ENCODE measurements at regions not wholly inside any gene's neighbourhood (a gene's known extent, or its start where the extent isn't known, plus 50 kb on each side); places are given as distances from the start of the nearest gene placed in this dataset.

- no peaks in the 10 kb centered on the region for H3K9me3 ChIP-seq
- peaks cover 0 to 7% (median 0%) of the 10 kb centered on the region in 4 donors for H3K27me3 ChIP-seq
- DNase-seq = no peak
- no peak overlapping the region for H3K4me3 ChIP-seq
- no peaks in the 10 kb centered on the region for H3K36me3 ChIP-seq
- no peak for TF ChIP-seq CTCF (IDR thresholded peaks at IDR 0.05)
- no peak for TF ChIP-seq POLR2A (IDR thresholded peaks at IDR 0.05)
- H3K4me1 ChIP-seq = peaks cover 0 to 17% (median 4%) of the 10 kb centered on the region in 3 donors
- H3K27ac ChIP-seq = no peak overlapping the region
- 82 to 86% methylated on average over 8 to 10 of the region's 10 CpGs for WGBS, 2 donors
- intact Hi-C loops (cut with DNase I) = no loop called here
Measured at GRCh38 chr12:107335802-107336570, 242.6 kb upstream of the CRY1 start.

- TF ChIP-seq POLR2A (IDR thresholded peaks at IDR 0.05) = no peak
- no peak for TF ChIP-seq CTCF (IDR thresholded peaks at IDR 0.05)
- Histone ChIP-seq H3K36me3 (no peaks in the 10 kb centered on the region), H3K4me3 (no peak overlapping the region), H3K4me1 (peaks cover 0 to 10% (median 4%) of the 10 kb centered on the region in 3 donors), H3K27ac (no peak overlapping the region), H3K9me3 (no peaks in the 10 kb centered on the region), H3K27me3 (peaks cover 0 to 2% (median 0%) of the 10 kb centered on the region in 4 donors)
- intact Hi-C loops (cut with DNase I) = no loop called here
- DNase-seq = no peak
- WGBS, 2 donors = 73 to 90% methylated on average over 3 to 4 of the region's 4 CpGs
Measured at GRCh38 chr12:107336695-107337094, 243.3 kb upstream of the CRY1 start.

- Histone ChIP-seq H3K36me3 (no peaks in the 10 kb centered on the region), H3K27me3 (no peaks in the 10 kb centered on the region), H3K4me1 (peaks cover 0 to 8% (median 4%) of the 10 kb centered on the region in 3 donors), H3K27ac (no peak overlapping the region), H3K9me3 (no peaks in the 10 kb centered on the region), H3K4me3 (no peak overlapping the region)
- TF ChIP-seq POLR2A (IDR thresholded peaks at IDR 0.05) (no peak), CTCF (IDR thresholded peaks at IDR 0.05) (no peak)
- no peak for DNase-seq
- 30 to 65% methylated on average over 9 of the region's 9 CpGs for WGBS, 2 donors
- intact Hi-C loops (cut with DNase I) = no loop called here
Measured at GRCh38 chr12:107337346-107338095, 244.2 kb upstream of the CRY1 start.

- TF ChIP-seq POLR2A (IDR thresholded peaks at IDR 0.05) (no peak), CTCF (IDR thresholded peaks at IDR 0.05) (no peak)
- intact Hi-C loops (cut with DNase I) = no loop called here
- Histone ChIP-seq H3K4me3 (no peak overlapping the region), H3K4me1 (peaks cover 0 to 15% (median 4%) of the 10 kb centered on the region in 3 donors), H3K9me3 (no peaks in the 10 kb centered on the region), H3K27me3 (no peaks in the 10 kb centered on the region), H3K27ac (no peak overlapping the region), H3K36me3 (no peaks in the 10 kb centered on the region)
- 50 to 63% methylated on average over 4 of the region's 4 CpGs for WGBS, 2 donors
- no peak for DNase-seq
Measured at GRCh38 chr12:107339487-107339886, 246.1 kb upstream of the CRY1 start.

- Histone ChIP-seq H3K27me3 (no peaks in the 10 kb centered on the region), H3K36me3 (no peaks in the 10 kb centered on the region), H3K9me3 (no peaks in the 10 kb centered on the region), H3K27ac (no peak overlapping the region), H3K4me1 (peaks cover 0 to 19% (median 4%) of the 10 kb centered on the region in 3 donors), H3K4me3 (no peak overlapping the region)
- TF ChIP-seq CTCF (IDR thresholded peaks at IDR 0.05) (no peak), POLR2A (IDR thresholded peaks at IDR 0.05) (no peak)
- no peak for DNase-seq
- WGBS, 2 donors = 58 to 63% methylated on average over 2 of the region's 2 CpGs
- intact Hi-C loops (cut with DNase I) = no loop called here
Measured at GRCh38 chr12:107339932-107340331, 246.6 kb upstream of the CRY1 start.

Data from esophagus squamous epithelium (tissue), 5 donors.